ENCODE measurements at regions not wholly inside any gene's neighbourhood (a gene's known extent, or its start where the extent isn't known, plus 50 kb on each side); places are given as distances from the start of the nearest gene placed in this dataset.
A peak's percentile ranks its signal among the peaks of the same experiment; 100 is the strongest.

DNA sequence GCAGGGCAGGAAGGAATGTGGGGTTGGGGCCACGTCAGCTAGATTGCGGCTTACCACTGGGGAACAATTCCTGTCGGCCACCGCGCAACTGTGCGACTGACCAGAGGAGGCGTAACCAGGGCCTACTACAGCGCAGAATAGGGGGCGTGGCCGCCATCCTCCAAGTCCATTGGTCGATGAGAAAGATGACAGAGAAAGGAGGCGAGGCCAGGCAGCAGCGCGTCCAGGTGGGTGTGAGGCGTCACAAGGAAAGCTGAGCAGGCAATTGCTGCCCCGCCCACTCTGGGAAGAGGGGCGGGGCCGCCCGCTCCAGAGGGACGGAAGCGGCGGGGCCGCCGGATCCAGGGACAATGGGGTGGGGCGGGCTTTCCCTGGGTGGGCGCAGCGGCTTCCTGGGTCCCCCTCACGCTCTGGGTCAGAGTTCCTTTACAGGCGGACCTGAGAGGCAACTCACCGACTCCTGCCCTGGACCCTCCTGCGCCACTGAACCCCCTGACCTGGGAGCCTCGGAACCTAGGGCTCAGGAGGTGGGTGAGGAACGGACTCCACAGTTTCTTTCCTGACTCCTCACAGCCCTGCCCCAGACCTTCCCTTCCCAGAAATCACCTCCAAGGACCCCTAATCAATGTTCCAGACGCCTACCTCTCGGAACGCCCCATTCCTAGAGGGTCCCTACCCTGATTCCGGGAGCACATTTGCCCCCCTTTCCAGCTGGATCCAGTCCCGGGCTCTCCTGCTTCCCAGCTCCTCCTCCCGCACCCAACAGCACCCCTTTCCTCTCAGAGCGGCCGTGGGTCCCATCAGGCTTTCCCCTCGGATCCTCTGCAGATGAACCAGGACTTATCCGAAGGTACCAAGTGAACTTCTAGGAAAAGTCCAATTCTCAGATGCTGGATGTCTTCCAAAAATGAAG, 101.5 kb upstream of the ZNF492 start:
- Histone ChIP-seq H3K9me3 (ENCODE audit: control insufficient read depth, low read depth, low read length) (no peaks in the 10 kb centered on the region), H3K4me2 (ENCODE audit: control insufficient read depth, extremely low read depth, insufficient read depth, low read depth, low read length) (no peak overlapping the region), H3K4me1 (ENCODE audit: control insufficient read depth, extremely low read depth, insufficient read depth, low read length) (no peaks in the 10 kb centered on the region), H3K9me1 (ENCODE audit: control insufficient read depth, extremely low read depth, insufficient read depth, low read length) (no peaks in the 10 kb centered on the region), H3K27me3 (ENCODE audit: control insufficient read depth, extremely low read depth, insufficient read depth, low read length) (no peaks in the 10 kb centered on the region), H2AFZ (ENCODE audit: control insufficient read depth, low read length) (no peak overlapping the region), H3K36me3 (ENCODE audit: control insufficient read depth in 2 of 2, extremely low read depth in 1 of 2, insufficient read depth in 2 of 2, low read length in 2 of 2) (no peaks in the 10 kb centered on the region), H3K27ac (ENCODE audit: control insufficient read depth, insufficient read depth, low read length) (no peak overlapping the region), H3K4me3 (ENCODE audit: control insufficient read depth in 2 of 3, extremely low read depth in 1 of 3, insufficient read depth in 2 of 3, low read depth in 1 of 3, low read length in 3 of 3) (peak overlapping the region in 1 of 3 experiments; percentile 9), H4K20me1 (ENCODE audit: control insufficient read depth, extremely low read depth, insufficient read depth, low read length) (no peaks in the 10 kb centered on the region), H3K9ac (ENCODE audit: control insufficient read depth, extremely low read depth, insufficient read depth, low read length) (no peak overlapping the region), H3K79me2 (ENCODE audit: control insufficient read depth, insufficient read depth, low read length) (no peaks in the 10 kb centered on the region)
- DNase-seq (ENCODE audit: low read depth, low spot score) (no peak), FAIRE-seq (no peak)
- dilution Hi-C loops (cut with MboI; ENCODE audit: extremely low pct_ligation_motif_present, low sequenced_read_pairs): no loop called here
- TF ChIP-seq EZH2 (IDR thresholded peaks at IDR 0.05; ENCODE audit: low read length): no peak
- TF ChIP-seq, protein P1, sequence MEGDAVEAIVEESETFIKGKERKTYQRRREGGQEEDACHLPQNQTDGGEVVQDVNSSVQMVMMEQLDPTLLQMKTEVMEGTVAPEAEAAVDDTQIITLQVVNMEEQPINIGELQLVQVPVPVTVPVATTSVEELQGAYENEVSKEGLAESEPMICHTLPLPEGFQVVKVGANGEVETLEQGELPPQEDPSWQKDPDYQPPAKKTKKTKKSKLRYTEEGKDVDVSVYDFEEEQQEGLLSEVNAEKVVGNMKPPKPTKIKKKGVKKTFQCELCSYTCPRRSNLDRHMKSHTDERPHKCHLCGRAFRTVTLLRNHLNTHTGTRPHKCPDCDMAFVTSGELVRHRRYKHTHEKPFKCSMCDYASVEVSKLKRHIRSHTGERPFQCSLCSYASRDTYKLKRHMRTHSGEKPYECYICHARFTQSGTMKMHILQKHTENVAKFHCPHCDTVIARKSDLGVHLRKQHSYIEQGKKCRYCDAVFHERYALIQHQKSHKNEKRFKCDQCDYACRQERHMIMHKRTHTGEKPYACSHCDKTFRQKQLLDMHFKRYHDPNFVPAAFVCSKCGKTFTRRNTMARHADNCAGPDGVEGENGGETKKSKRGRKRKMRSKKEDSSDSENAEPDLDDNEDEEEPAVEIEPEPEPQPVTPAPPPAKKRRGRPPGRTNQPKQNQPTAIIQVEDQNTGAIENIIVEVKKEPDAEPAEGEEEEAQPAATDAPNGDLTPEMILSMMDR (optimal IDR thresholded peaks at IDR 0.05 in 1 of 3, IDR thresholded peaks at IDR 0.05 in 1 of 3, conservative IDR thresholded peaks at IDR 0.05 in 1 of 3; ENCODE audit: extremely low read depth in 1 of 3, insufficient read depth in 2 of 3, low read length in 3 of 3): no peak

DNA sequence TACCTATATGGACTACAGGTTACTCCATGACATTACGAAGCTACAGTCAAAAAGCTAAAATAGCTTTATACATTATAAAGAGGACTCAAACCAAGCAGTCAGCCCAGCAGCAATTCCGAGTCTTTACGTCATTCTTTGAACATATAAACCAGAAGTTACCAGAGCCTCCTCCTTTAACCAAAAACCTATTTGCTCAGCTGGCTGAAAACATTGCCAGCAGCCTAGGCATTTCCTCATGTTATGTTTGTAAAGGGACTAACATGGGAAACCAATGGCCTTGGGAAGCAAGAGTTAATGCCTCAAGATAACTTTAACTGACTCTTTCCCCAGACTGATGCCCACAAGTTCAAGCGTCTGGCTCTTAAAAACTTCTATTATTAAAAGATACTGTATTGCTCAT, 104.1 kb upstream of the ZNF492 start:
- no peak overlapping the region for H3K4me2 ChIP-seq (ENCODE audit: control insufficient read depth, extremely low read depth, insufficient read depth, low read depth, low read length)
- no peaks in the 10 kb centered on the region for H3K27me3 ChIP-seq (ENCODE audit: control insufficient read depth, extremely low read depth, insufficient read depth, low read length)
- peaks cover 4% of the 10 kb centered on the region for H3K9me3 ChIP-seq (ENCODE audit: control insufficient read depth, low read depth, low read length)
- no peaks in the 10 kb centered on the region for H3K36me3 ChIP-seq (ENCODE audit: control insufficient read depth in 2 of 2, extremely low read depth in 1 of 2, insufficient read depth in 2 of 2, low read length in 2 of 2)
- no peaks in the 10 kb centered on the region for H3K4me1 ChIP-seq (ENCODE audit: control insufficient read depth, extremely low read depth, insufficient read depth, low read length)
- no peak overlapping the region for H2AFZ ChIP-seq (ENCODE audit: control insufficient read depth, low read length)
- H4K20me1 ChIP-seq (ENCODE audit: control insufficient read depth, extremely low read depth, insufficient read depth, low read length): no peaks in the 10 kb centered on the region
- no peak overlapping the region for H3K4me3 ChIP-seq (ENCODE audit: control insufficient read depth in 2 of 3, extremely low read depth in 1 of 3, insufficient read depth in 2 of 3, low read depth in 1 of 3, low read length in 3 of 3)
- H3K79me2 ChIP-seq (ENCODE audit: control insufficient read depth, insufficient read depth, low read length): no peaks in the 10 kb centered on the region
- dilution Hi-C loops (cut with MboI; ENCODE audit: extremely low pct_ligation_motif_present, low sequenced_read_pairs): no loop called here
- H3K27ac ChIP-seq (ENCODE audit: control insufficient read depth, insufficient read depth, low read length): no peak overlapping the region
- TF ChIP-seq EZH2 (IDR thresholded peaks at IDR 0.05; ENCODE audit: low read length): no peak
- TF ChIP-seq, protein P1 (optimal IDR thresholded peaks at IDR 0.05 in 1 of 3, IDR thresholded peaks at IDR 0.05 in 1 of 3, conservative IDR thresholded peaks at IDR 0.05 in 1 of 3; ENCODE audit: extremely low read depth in 1 of 3, insufficient read depth in 2 of 3, low read length in 3 of 3): no peak
- FAIRE-seq (no peak), DNase-seq (ENCODE audit: low read depth, low spot score) (no peak)
- H3K9me1 ChIP-seq (ENCODE audit: control insufficient read depth, extremely low read depth, insufficient read depth, low read length): no peaks in the 10 kb centered on the region
- no peak overlapping the region for H3K9ac ChIP-seq (ENCODE audit: control insufficient read depth, extremely low read depth, insufficient read depth, low read length)

Measured in keratinocyte (primary cell).